ENCODE measurements at regions not wholly inside any gene's neighbourhood (a gene's known extent, or its start where the extent isn't known, plus 50 kb on each side); places are given as distances from the start of the nearest gene placed in this dataset.

DNA sequence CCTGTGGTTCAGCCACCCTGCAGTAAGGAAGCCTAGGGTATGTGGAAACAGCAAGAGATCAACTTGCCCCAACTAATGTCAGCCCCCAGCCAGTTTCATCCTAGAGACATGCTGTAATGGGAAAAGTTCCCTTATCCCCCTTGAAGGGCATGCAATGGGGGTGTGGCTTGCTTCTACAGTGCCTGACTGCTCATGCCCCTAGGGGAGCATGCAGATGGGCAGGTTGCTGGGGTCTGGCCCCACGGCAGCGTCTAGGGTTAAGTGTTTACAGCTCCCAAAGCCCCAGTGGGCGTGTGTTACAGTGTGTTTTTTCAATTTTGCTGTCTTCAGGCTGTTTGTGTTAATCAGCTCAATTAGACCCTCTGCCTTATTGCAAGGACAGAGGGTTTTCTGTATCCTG, 1105.9 kb downstream of the AMY1C start:
- no peaks in the 10 kb centered on the region for H3K9me3 ChIP-seq
- no peak overlapping the region for H3K4me3 ChIP-seq
- intact Hi-C loops (cut with DNase I), result no loop called here
- DNase-seq (no peak), ATAC-seq (no peak)
- no peaks in the 10 kb centered on the region for H3K27me3 ChIP-seq
- TF ChIP-seq, protein P1, sequence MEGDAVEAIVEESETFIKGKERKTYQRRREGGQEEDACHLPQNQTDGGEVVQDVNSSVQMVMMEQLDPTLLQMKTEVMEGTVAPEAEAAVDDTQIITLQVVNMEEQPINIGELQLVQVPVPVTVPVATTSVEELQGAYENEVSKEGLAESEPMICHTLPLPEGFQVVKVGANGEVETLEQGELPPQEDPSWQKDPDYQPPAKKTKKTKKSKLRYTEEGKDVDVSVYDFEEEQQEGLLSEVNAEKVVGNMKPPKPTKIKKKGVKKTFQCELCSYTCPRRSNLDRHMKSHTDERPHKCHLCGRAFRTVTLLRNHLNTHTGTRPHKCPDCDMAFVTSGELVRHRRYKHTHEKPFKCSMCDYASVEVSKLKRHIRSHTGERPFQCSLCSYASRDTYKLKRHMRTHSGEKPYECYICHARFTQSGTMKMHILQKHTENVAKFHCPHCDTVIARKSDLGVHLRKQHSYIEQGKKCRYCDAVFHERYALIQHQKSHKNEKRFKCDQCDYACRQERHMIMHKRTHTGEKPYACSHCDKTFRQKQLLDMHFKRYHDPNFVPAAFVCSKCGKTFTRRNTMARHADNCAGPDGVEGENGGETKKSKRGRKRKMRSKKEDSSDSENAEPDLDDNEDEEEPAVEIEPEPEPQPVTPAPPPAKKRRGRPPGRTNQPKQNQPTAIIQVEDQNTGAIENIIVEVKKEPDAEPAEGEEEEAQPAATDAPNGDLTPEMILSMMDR (IDR thresholded peaks at IDR 0.05), result no peak
- H3K4me1 ChIP-seq, result no peaks in the 10 kb centered on the region
- no peak overlapping the region for H3K27ac ChIP-seq
- no peaks in the 10 kb centered on the region for H3K36me3 ChIP-seq

DNA sequence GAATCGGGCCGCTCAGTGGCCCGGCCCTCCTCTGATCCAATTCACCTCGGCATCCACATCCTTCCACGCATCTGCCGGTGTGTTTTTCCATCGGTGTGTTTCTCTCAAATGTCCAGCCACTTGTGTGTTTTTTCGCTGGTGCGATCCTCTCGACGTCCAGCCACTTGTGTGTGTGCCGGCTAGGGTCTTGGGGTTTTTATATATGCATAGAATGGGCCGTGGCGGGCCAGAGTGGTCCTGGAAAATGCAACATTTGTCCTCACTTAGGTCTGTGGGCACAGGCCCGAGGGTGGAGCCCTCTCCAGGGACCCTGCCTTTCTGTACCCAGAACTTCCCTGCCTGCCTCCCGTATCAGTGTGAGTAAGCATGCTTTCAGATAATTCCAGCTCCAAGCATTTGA, 1106.4 kb downstream of the AMY1C start:
- Histone ChIP-seq H3K36me3 (no peaks in the 10 kb centered on the region), H3K4me3 (no peak overlapping the region), H3K9me3 (no peaks in the 10 kb centered on the region), H3K4me1 (no peaks in the 10 kb centered on the region), H3K27me3 (no peaks in the 10 kb centered on the region), H3K27ac (no peak overlapping the region)
- ATAC-seq, result no peak
- DNase-seq, result peak; percentile 33
- intact Hi-C loops (cut with DNase I), result no loop called here
- TF ChIP-seq, protein P1 (IDR thresholded peaks at IDR 0.05), result no peak

DNA sequence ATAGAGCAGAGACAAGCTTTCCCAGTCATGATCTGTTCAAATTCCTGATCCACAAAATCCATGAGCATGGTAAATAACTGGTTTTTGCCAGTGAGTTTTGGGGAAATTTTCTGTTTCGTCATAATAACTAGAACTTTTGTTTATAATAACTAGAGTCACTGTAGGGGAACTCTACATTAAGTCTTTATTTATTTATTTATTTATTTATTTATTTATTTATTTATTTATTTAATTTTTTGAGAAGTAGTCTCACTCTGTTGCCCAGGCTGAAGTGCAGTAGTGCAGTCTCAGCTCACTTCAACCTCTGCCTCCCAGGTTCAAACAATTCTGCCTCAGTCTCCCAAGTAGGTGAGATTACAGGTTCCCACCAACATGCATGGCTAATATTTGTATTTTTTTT, 1106.8 kb downstream of the AMY1C start:
- no peaks in the 10 kb centered on the region for H3K36me3 ChIP-seq

DNA sequence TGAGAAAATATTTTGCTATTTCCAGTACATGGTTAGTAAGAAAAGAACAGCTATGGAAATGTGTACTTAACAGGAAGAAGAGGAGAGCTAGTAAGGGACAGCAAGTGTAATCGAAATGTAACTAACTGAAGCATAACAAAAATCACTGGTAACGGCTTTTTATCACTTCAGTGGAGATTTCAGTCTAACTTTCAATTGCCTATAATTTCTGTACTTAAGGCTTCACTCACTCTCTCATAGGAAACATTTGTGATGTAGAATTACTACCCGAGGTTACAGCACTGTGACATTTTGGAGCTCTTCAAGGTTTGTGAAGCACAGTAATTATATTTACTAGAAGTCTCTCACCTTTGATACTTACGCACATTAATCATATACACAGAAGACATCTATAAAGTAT, 1119.1 kb downstream of the AMY1C start:
- H3K9me3 ChIP-seq, result no peaks in the 10 kb centered on the region
- no peak for DNase-seq

More for the DNA sequence above, 1106.8 kb downstream of the AMY1C start:
- no peak overlapping the region for H3K4me3 ChIP-seq
- H3K27me3 ChIP-seq, result no peaks in the 10 kb centered on the region
- H3K9me3 ChIP-seq, result no peaks in the 10 kb centered on the region
- ATAC-seq (no peak), DNase-seq (no peak)
- no peak overlapping the region for H3K27ac ChIP-seq
- H3K4me1 ChIP-seq, result no peaks in the 10 kb centered on the region
- intact Hi-C loops (cut with DNase I), result no loop called here
- TF ChIP-seq, protein P1 (IDR thresholded peaks at IDR 0.05), result no peak

DNA sequence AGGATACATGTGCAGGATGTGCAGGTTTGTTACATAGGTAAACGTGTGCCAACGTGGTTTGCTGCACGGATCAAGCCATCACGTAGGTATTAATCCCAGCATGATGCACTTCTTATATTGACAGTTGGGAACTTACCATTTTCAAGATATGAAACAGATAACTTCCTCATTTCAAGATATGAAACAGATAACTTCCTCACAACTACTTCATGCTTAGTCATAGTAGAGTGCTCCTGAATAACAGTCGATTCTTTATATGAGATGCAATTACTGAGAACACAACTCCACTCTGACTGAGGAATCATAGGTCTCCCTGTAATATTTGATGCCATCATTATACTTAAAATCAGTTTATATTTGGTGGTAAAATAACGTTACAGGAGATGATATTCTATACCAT, 1124.3 kb downstream of the AMY1C start:
- intact Hi-C loops (cut with DNase I), result no loop called here
- ATAC-seq (no peak), DNase-seq (no peak)
- no peaks in the 10 kb centered on the region for H3K4me1 ChIP-seq
- H3K27me3 ChIP-seq, result no peaks in the 10 kb centered on the region
- no peaks in the 10 kb centered on the region for H3K9me3 ChIP-seq
- H3K36me3 ChIP-seq, result no peaks in the 10 kb centered on the region
- no peak overlapping the region for H3K27ac ChIP-seq
- TF ChIP-seq, protein P1 (IDR thresholded peaks at IDR 0.05), result no peak
- H3K4me3 ChIP-seq, result no peak overlapping the region

More for the DNA sequence above, 1119.1 kb downstream of the AMY1C start:
- TF ChIP-seq, protein P1 (IDR thresholded peaks at IDR 0.05), result no peak
- Histone ChIP-seq H3K36me3 (no peaks in the 10 kb centered on the region), H3K27me3 (no peaks in the 10 kb centered on the region), H3K27ac (no peak overlapping the region), H3K4me3 (no peak overlapping the region), H3K4me1 (no peaks in the 10 kb centered on the region)
- ATAC-seq, result no peak
- intact Hi-C loops (cut with DNase I), result no loop called here

DNA sequence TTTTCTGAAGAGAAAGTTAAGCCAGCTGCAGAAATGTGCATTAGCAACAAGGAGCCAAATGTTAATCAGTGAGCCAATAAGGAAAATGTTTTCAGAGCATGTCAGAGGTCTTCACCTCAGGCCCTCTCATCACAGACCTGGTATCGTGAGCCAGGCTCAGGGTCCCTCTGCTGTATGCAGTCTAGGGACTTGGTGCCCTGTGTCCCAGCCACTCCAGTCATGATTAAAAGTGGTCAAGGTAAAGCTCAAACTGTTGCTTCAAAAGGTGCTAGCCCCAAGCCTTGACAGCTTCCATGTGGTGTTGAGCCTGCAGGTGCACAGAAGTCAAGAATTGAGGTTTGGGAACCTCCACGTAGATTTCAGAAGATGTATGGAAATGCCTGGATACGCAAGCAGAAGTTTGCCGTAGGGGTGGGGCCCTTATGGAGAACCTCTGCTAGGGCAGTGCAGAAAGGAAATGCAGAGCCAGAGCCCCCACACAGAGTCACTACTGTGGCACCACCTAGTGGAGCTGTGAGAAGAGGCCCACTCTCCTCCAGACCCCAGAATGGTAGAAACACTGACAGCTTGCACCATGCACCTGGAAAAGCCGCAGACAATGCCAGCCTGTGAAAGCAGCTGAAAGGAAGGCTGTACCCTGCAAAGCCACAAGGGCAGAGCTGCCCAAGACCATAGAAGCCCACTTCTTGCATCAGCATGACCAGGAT, 1128.7 kb downstream of the AMY1C start:
- no peaks in the 10 kb centered on the region for H3K9me3 ChIP-seq
- H3K36me3 ChIP-seq, result no peaks in the 10 kb centered on the region
- TF ChIP-seq, protein P1 (IDR thresholded peaks at IDR 0.05), result no peak
- H3K27ac ChIP-seq, result no peak overlapping the region
- H3K4me1 ChIP-seq, result no peaks in the 10 kb centered on the region
- DNase-seq, result peak; percentile 18
- no peak overlapping the region for H3K4me3 ChIP-seq
- intact Hi-C loops (cut with DNase I), result no loop called here
- H3K27me3 ChIP-seq, result no peaks in the 10 kb centered on the region
- no peak for ATAC-seq

Data from upper lobe of right lung (tissue), 1 donor.